ENCODE measurements at regions not wholly inside any gene's neighbourhood (a gene's known extent, or its start where the extent isn't known, plus 50 kb on each side); places are given as distances from the start of the nearest gene placed in this dataset.

- Histone ChIP-seq H3K23ac (ENCODE audit: insufficient read length, low read depth, low read length) (no peak overlapping the region), H3K9me3 (ENCODE audit: control insufficient read depth, low read depth, low read length) (no peaks in the 10 kb centered on the region), H4K5ac (ENCODE audit: insufficient read length, low read depth, low read length) (no peak overlapping the region), H3K9ac (ENCODE audit: extremely low read depth, insufficient read length, low read length) (no peak overlapping the region), H2BK20ac (ENCODE audit: low read depth, low read length, poor library complexity, severe bottlenecking) (no peak overlapping the region), H2BK12ac (ENCODE audit: insufficient read length, low read depth, low read length) (no peak overlapping the region), H2BK15ac (ENCODE audit: low read depth, low read length) (no peak overlapping the region), H4K91ac (ENCODE audit: insufficient read length, low read depth, low read length) (no peak overlapping the region), H2AFZ (ENCODE audit: low read length) (no peak overlapping the region), H3K27me3 (ENCODE audit: insufficient read depth, low read length) (no peaks in the 10 kb centered on the region), H3K27ac (ENCODE audit: insufficient read length, low read depth, low read length) (no peak overlapping the region), H4K8ac (replicated peaks; ENCODE audit: insufficient read length, low read depth, low read length) (no peak overlapping the region), H3K79me2 (ENCODE audit: insufficient read depth, low read length) (no peaks in the 10 kb centered on the region), H3K4me2 (ENCODE audit: insufficient read depth, insufficient read length, low read length) (no peak overlapping the region), H3K23me2 (ENCODE audit: insufficient read length, low read depth, low read length, poor library complexity, severe bottlenecking) (no peaks in the 10 kb centered on the region), H3K4ac (ENCODE audit: low read depth, low read length) (no peak overlapping the region), H3K14ac (ENCODE audit: insufficient read depth, low read length) (no peak overlapping the region), H3K4me1 (ENCODE audit: insufficient read depth, low read length) (no peaks in the 10 kb centered on the region), H3T11ph (ENCODE audit: low read length) (no peak overlapping the region), H2BK120ac (ENCODE audit: low read depth, low read length, poor library complexity, severe bottlenecking) (no peak overlapping the region), H2BK5ac (ENCODE audit: insufficient read length, low read length) (no peak overlapping the region), H3K18ac (ENCODE audit: insufficient read length, low read depth, low read length) (no peak overlapping the region), H3K79me1 (ENCODE audit: insufficient read depth, low read depth, low read length, poor library complexity, severe bottlenecking) (no peaks in the 10 kb centered on the region), H3K56ac (ENCODE audit: insufficient read length, low read depth, low read length) (no peak overlapping the region), H4K20me1 (ENCODE audit: control insufficient read depth, insufficient read depth, insufficient read length) (no peaks in the 10 kb centered on the region), H2AK5ac (ENCODE audit: insufficient read length, low read length) (no peak overlapping the region)
- Mint-ChIP-seq H3K9me3 (no peaks in the 10 kb centered on the region; a peak in 1 of 5 replicates), H3K36me3 (ENCODE audit: insufficient read depth in 1 of 3, low read depth in 3 of 3) (no peaks in the 10 kb centered on the region), H3K4me1 (peaks cover 0 to 2% of the 10 kb centered on the region in 2 experiments; a peak in 2 of 4 replicates), H3K27me3 (ENCODE audit: low read depth) (no peaks in the 10 kb centered on the region; the same call in 1 of the 2 replicates), H3K4me3 (no peak overlapping the region), H3K27ac (no peak overlapping the region)
- DNase-seq: no peak
- no peak for TF ChIP-seq CTCF (conservative IDR thresholded peaks at IDR 0.05)
- WGBS (ENCODE audit: extremely low coverage, insufficient read length, low lambda C conversion rate): no CpG with 5 or more reads among the region's 6 CpGs
These were observed 188.3 kb downstream of the NRIP1 start for GRCh38 chr21:14876524-14876840.

Measured in H9 (cell line).